GM06990 (cell line): ENCODE measurements at regions not wholly inside any gene's neighbourhood (a gene's known extent, or its start where the extent isn't known, plus 50 kb on each side); places are given as distances from the start of the nearest gene placed in this dataset.
A peak's percentile ranks its signal among the peaks of the same experiment; 100 is the strongest.

Experiments used
- DNase-seq: peaks from one replicate; pipeline ENCODE4 v3.0.0-alpha.2; 2011; ENCODE audit not compliant: insufficient read length; ENCODE audit errors: extremely low read depth
- H3K27me3 ChIP-seq: replicated peaks from 2 replicates; pipeline ENCODE4 v1.6.0; 2011; ENCODE audit warnings: low read length; ENCODE audit not compliant: control insufficient read depth, insufficient read depth
- H3K36me3 ChIP-seq: 2 replicates; pipeline ENCODE4 v1.5.1; 2011; ENCODE audit warnings: low read length; ENCODE audit not compliant: control insufficient read depth, insufficient read depth
- H3K4me3 ChIP-seq: replicated peaks from 2 replicates; pipeline ENCODE4 v1.5.1; 2011; ENCODE audit warnings: low read depth, mild to moderate bottlenecking, control low read depth, low read length
- TF ChIP-seq, protein P1 (sequence below): IDR thresholded peaks from 2 replicates; pipeline ENCODE4 v1.5.1; 2011; ENCODE audit warnings: low read length, control low read depth, mild to moderate bottlenecking, inconsistent platforms; ENCODE audit not compliant: insufficient read depth, poor library complexity, severe bottlenecking

DNA sequence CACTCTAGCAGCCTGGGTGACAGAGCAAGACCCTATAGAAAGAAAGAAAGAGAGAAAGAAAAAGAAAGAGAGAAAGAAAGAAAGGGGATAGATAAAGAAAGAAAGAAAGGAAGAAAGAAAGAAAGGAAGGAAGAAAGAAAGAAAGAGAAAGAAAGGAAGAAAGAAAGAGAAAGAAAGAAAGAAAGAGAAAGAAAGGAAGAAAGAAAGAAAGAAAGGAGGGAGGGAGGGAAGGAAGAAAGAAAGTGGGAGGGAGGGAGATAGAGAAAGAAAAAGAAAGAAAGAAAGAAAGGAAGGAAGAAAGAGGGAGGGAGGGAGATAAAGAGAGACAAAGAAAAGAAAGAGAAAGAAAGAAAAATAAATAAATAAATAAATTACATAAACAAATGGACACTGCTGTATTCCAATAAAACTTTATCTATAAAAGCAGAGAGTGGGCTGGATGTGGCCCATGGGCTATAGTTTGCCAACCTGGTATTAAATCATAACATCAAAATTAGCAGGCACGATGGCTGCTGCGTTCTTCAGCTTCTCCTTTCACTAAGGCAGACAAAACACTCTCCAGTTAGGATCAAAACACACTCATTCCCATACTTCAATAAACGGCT lies 165.0 kb downstream of the ZNF674 start:
- H3K4me3 ChIP-seq, result no peak overlapping the region
- DNase-seq, result no peak
- H3K27me3 ChIP-seq, result no peaks in the 10 kb centered on the region
- no peaks in the 10 kb centered on the region for H3K36me3 ChIP-seq
- TF ChIP-seq, protein P1, sequence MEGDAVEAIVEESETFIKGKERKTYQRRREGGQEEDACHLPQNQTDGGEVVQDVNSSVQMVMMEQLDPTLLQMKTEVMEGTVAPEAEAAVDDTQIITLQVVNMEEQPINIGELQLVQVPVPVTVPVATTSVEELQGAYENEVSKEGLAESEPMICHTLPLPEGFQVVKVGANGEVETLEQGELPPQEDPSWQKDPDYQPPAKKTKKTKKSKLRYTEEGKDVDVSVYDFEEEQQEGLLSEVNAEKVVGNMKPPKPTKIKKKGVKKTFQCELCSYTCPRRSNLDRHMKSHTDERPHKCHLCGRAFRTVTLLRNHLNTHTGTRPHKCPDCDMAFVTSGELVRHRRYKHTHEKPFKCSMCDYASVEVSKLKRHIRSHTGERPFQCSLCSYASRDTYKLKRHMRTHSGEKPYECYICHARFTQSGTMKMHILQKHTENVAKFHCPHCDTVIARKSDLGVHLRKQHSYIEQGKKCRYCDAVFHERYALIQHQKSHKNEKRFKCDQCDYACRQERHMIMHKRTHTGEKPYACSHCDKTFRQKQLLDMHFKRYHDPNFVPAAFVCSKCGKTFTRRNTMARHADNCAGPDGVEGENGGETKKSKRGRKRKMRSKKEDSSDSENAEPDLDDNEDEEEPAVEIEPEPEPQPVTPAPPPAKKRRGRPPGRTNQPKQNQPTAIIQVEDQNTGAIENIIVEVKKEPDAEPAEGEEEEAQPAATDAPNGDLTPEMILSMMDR, result no peak

DNA sequence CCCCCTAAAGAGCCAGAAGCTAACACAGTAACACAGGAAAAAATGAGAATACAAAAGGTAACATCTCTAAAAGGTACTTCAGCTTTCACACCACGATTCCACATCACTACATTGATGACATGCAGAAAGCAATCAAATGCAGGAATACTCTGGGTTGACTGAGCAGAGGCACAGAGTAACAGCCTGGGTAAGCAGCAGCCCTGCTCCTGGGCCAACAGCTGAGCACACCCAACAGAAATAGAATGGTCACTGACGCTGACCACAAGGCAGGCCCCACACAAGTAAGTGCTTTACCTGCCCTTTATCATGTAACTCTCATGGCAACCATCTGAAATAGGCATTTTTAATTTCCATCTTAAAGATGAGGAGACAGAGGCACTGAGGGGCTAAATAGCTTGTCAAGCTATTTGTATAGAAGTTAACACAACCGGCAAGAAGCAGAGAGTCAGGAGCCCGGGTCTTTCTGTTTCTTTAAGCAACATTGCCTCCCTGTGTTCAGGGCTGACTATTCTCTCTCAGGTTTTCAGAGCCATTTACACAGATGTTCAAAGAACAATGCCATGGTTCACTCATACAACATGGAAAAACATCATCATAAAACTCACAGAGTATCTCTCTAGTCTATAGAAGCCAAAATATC lies 168.9 kb downstream of the ZNF674 start:
- TF ChIP-seq, protein P1, result peak; percentile 27
- H3K27me3 ChIP-seq, result no peaks in the 10 kb centered on the region
- no peak overlapping the region for H3K4me3 ChIP-seq
- H3K36me3 ChIP-seq, result no peaks in the 10 kb centered on the region
- no peak for DNase-seq

DNA sequence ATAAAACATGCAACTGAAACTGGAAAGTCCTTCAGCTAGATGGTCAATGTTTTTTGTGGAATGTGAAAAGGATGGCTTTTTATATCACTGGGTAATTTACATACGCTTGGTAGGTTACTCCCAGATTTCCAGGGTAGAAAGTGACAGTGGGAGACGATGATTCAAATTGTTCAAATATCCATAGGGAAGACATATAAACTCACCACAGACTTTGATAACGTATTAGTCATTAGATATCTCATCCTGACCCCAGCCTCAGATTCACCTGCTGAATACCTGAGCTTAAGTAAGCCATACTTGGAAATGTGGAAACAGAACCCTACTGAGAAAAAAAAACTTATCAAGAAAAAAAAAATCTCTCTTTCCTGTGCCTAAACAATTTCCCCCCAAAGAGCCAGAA lies 169.4 kb downstream of the ZNF674 start:
- H3K36me3 ChIP-seq, result no peaks in the 10 kb centered on the region
- DNase-seq, result no peak
- H3K27me3 ChIP-seq, result no peaks in the 10 kb centered on the region
- TF ChIP-seq, protein P1, result no peak
- no peak overlapping the region for H3K4me3 ChIP-seq

DNA sequence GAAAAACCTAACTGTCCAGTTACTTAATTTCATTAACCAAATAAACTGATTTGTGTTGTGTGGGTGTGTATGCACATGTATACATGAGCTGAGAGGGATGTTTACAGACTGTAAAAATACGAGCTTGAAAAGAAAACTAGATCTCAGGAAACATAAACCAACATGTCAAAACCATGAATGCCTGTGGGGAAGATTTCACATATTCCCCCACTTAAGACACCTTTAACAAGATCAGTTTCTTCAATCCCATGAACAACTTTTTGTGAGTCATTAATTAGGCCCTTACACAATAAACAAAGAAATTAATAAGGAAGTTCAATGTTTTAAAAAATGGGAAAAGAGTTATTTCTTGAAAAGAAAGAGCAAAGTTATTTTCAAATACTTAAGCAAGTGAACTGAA lies 170.8 kb downstream of the ZNF674 start:
- H3K36me3 ChIP-seq, result no peaks in the 10 kb centered on the region
- H3K27me3 ChIP-seq, result no peaks in the 10 kb centered on the region
- H3K4me3 ChIP-seq, result no peak overlapping the region
- DNase-seq, result no peak
- TF ChIP-seq, protein P1, result no peak

DNA sequence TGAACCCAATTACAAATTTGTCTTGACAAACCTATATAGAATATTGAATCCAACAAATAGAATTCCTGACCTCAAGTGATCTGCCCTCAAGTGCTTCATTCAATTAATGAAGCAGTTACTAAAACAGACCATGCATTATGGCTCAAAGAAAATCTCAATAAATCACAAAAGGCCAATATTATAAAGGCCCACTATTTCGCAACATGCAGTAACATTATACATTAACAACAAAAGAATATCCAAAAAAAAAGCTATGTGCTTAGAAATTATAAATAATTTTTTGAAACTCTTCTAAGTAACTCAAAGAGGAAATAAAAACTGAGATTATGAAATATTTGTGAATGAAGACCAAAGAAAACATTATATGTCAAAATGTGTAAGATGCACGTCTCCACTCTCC lies 177.7 kb downstream of the ZNF674 start:
- DNase-seq, result no peak
- Histone ChIP-seq H3K27me3 (no peaks in the 10 kb centered on the region), H3K4me3 (no peak overlapping the region), H3K36me3 (no peaks in the 10 kb centered on the region)
- TF ChIP-seq, protein P1, result no peak
